Right atrium auricular region (tissue), 2 donors: ENCODE measurements at regions not wholly inside any gene's neighbourhood (a gene's known extent, or its start where the extent isn't known, plus 50 kb on each side); places are given as distances from the start of the nearest gene placed in this dataset.

ENCODE experiments used
- DNase-seq: peaks from one replicate; pipeline ENCODE4 v3.0.0-alpha.2; 2019; ENCODE audit warnings: low spot score
- H3K27ac ChIP-seq, 2 donors: fragments of 200-600 bp; sonication (generic); 1 replicate in 1 of 2; 2 replicates in 1 of 2; pipeline ENCODE4 v1.5.1; 2016 to 2019
- H3K27me3 ChIP-seq, 2 donors: fragments of 200-600 bp; sonication (generic); one replicate each; pipeline versions ENCODE4 v1.5.1 to v1.6.0; 2017 to 2019
- H3K36me3 ChIP-seq: fragments of 200-600 bp; sonication (generic); one replicate; pipeline ENCODE4 v1.5.1; 2016
- H3K4me1 ChIP-seq, 2 donors: fragments of 200-600 bp; sonication (generic); one replicate each; pipeline versions ENCODE4 v1.5.1 to v1.6.0; 2017 to 2019
- H3K4me3 ChIP-seq, 2 donors: fragments of 200-600 bp; sonication (generic); 1 replicate in 1 of 2; 2 replicates in 1 of 2; pipeline ENCODE4 v1.5.1; 2017 to 2019; ENCODE audit warnings: mild to moderate bottlenecking in 1 of 2, moderate library complexity in 1 of 2
- H3K9me3 ChIP-seq, 2 donors: fragments of 200-600 bp; sonication (generic); one replicate each; pipeline ENCODE4 v1.5.1; 2019
- CTCF ChIP-seq, 2 donors: fragments of 200-600 bp; sonication (generic); IDR thresholded peaks; one replicate each; pipeline ENCODE4 v1.5.1; 2019; ENCODE audit warnings: antibody characterized with exemption in 2 of 2

GRCh38 chr2:123195957-123196356 is 829.1 kb upstream of the CNTNAP5 start:
- Histone ChIP-seq H3K9me3 (no peaks in the 10 kb centered on the region), H3K27ac (no peak overlapping the region), H3K4me1 (no peaks in the 10 kb centered on the region), H3K36me3 (no peaks in the 10 kb centered on the region), H3K27me3 (no peaks in the 10 kb centered on the region), H3K4me3 (no peak overlapping the region)
- DNase-seq, result no peak
- TF ChIP-seq CTCF (IDR thresholded peaks at IDR 0.05), result no peak

- peaks cover 0 to 15% of the 10 kb centered on the region in 2 donors for H3K9me3 ChIP-seq
- no peak overlapping the region for H3K4me3 ChIP-seq
- no peak overlapping the region for H3K27ac ChIP-seq
- H3K27me3 ChIP-seq, result no peaks in the 10 kb centered on the region
- H3K36me3 ChIP-seq, result no peaks in the 10 kb centered on the region
- DNase-seq, result no peak
- no peak for TF ChIP-seq CTCF (IDR thresholded peaks at IDR 0.05)
- H3K4me1 ChIP-seq, result no peaks in the 10 kb centered on the region
Observed at GRCh38 chr2:123200035-123200434, 825.1 kb upstream of the CNTNAP5 start.

GRCh38 chr2:123207245-123207644 is 817.8 kb upstream of the CNTNAP5 start:
- no peaks in the 10 kb centered on the region for H3K36me3 ChIP-seq
- H3K4me3 ChIP-seq, result no peak overlapping the region
- no peaks in the 10 kb centered on the region for H3K4me1 ChIP-seq
- DNase-seq, result no peak
- no peak for TF ChIP-seq CTCF (IDR thresholded peaks at IDR 0.05)
- H3K9me3 ChIP-seq, result peaks cover 0 to 8% of the 10 kb centered on the region in 2 donors
- H3K27ac ChIP-seq, result no peak overlapping the region
- H3K27me3 ChIP-seq, result no peaks in the 10 kb centered on the region

GRCh38 chr2:123209202-123209601 is 815.9 kb upstream of the CNTNAP5 start:
- no peak overlapping the region for H3K27ac ChIP-seq
- no peaks in the 10 kb centered on the region for H3K9me3 ChIP-seq
- H3K4me3 ChIP-seq, result no peak overlapping the region
- no peak for DNase-seq
- H3K4me1 ChIP-seq, result no peaks in the 10 kb centered on the region
- H3K27me3 ChIP-seq, result no peaks in the 10 kb centered on the region
- no peaks in the 10 kb centered on the region for H3K36me3 ChIP-seq
- TF ChIP-seq CTCF (IDR thresholded peaks at IDR 0.05), result no peak

GRCh38 chr2:123211181-123211580 is 813.9 kb upstream of the CNTNAP5 start:
- H3K36me3 ChIP-seq, result no peaks in the 10 kb centered on the region
- no peak for DNase-seq
- no peaks in the 10 kb centered on the region for H3K4me1 ChIP-seq
- no peak for TF ChIP-seq CTCF (IDR thresholded peaks at IDR 0.05)
- no peaks in the 10 kb centered on the region for H3K27me3 ChIP-seq
- no peaks in the 10 kb centered on the region for H3K9me3 ChIP-seq
- no peak overlapping the region for H3K4me3 ChIP-seq
- H3K27ac ChIP-seq, result no peak overlapping the region

- no peak for TF ChIP-seq CTCF (IDR thresholded peaks at IDR 0.05)
- H3K4me1 ChIP-seq, result no peaks in the 10 kb centered on the region
- H3K9me3 ChIP-seq, result no peaks in the 10 kb centered on the region
Observed at GRCh38 chr2:123245156-123245555, 779.9 kb upstream of the CNTNAP5 start.

More at GRCh38 chr2:123245156-123245555, 779.9 kb upstream of the CNTNAP5 start:
- no peak for DNase-seq
- Histone ChIP-seq H3K4me3 (no peak overlapping the region), H3K27ac (no peak overlapping the region), H3K27me3 (no peaks in the 10 kb centered on the region), H3K36me3 (no peaks in the 10 kb centered on the region)
